ENCODE measurements at regions not wholly inside any gene's neighbourhood (a gene's known extent, or its start where the extent isn't known, plus 50 kb on each side); places are given as distances from the start of the nearest gene placed in this dataset.
"Not testable (repeated sequence)": the region's sequence is repeated elsewhere in the genome, so short reads cannot be mapped to it uniquely, and the experiment has no call there.

GRCh38 chr3:176310641-176311040 is 886.6 kb downstream of the TBL1XR1 start:
- no peak for DNase-seq

DNA sequence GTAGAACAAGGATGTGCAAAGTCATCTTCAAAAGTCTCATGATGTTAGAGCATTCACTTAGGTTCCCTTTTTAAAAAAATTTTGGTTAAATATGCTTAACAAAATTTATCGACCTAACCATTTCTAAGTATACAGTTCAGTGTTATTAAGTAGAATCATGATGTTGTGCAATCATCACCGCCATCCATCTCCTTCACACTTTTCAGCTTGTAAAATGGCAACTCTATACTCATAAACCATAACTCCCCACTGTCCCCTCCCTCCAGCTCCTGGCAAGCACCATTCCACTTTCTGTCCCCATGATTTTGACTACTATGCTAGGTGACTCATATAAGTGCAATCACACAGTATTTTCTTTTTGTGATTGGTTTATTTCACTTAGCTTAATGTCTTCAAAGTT is 895.0 kb downstream of the TBL1XR1 start:
- DNase-seq, result no peak

GRCh38 chr3:176296066-176296597 is 901.1 kb downstream of the TBL1XR1 start:
- no peak for DNase-seq

- DNase-seq, result no peak
Measured at GRCh38 chr3:176293276-176293675, 904.0 kb downstream of the TBL1XR1 start.

- DNase-seq, result no peak
Measured at GRCh38 chr3:176286476-176287085, 910.7 kb downstream of the TBL1XR1 start.

- DNase-seq, result no peak
Measured at GRCh38 chr3:176275538-176275937, 921.7 kb downstream of the TBL1XR1 start.

DNA sequence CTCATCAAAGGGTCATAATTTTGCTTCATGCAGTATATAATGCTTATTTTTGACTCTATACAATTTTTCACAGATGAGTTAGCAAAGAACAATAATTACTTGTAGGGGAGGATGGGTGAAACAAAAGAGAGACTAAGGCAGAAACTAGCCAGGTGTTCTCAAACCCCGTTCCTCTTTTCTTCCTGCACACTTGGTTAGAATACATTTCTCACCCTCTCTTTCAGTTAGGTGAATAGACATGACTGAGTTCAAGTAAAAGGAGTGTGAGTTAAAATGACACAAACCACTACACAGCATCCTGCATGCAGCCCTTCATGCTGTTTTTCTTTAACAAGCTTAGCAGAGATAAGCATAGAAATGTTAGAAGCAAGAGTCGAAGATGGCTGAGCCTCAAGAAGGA is 922.2 kb downstream of the TBL1XR1 start:
- no peak for DNase-seq

- DNase-seq, result peak; percentile 99
Measured at GRCh38 chr3:176274161-176274560, 923.1 kb downstream of the TBL1XR1 start.

DNA sequence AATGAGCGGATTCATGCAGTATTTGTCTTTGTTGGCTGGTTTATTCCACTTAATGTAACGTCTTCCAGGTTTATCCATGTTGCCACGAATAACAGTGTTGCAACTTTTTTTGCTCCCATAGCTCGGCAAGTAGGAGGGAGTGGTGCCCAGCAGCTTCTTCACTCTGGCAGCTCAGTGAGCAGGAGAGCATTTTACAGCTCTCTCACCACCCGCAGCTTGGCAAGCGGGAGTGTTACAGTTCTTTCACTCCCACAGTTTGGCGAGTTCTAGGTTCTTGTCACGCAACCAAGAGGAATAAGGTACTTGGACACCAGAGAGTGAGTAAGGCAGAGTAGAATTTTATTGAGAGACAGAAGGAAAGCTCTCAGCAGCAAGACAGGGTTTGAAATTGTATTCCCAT is 935.2 kb downstream of the TBL1XR1 start:
- DNase-seq, result no peak

GRCh38 chr3:176247191-176247590 is 950.1 kb downstream of the TBL1XR1 start:
- no peak for DNase-seq

GRCh38 chr3:176219970-176220369 is 977.3 kb downstream of the TBL1XR1 start:
- no peak for DNase-seq

DNA sequence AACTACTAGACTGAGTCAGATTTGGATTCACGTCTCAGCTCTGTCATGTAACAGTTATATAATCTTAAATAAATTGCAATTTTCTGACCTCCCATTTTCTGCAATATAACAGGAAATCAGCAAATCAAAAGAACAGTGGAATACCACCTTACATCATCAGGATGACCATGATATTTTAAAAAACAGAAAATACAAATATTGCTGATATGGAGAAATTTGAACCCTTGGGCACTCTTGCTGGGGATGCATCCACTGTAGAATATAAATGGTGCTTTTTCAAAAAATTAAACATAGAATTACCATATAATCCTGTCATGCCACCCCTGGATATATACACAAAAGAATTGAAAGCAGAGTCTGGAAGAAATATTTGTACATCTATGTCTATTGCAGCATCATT is 982.5 kb downstream of the TBL1XR1 start:
- DNase-seq, result no peak

GRCh38 chr3:176213314-176213713 is 984.0 kb downstream of the TBL1XR1 start:
- DNase-seq, result not testable (repeated sequence)

- no peak for DNase-seq
Measured at GRCh38 chr3:176208915-176209314, 988.4 kb downstream of the TBL1XR1 start.

- no peak for DNase-seq
Measured at GRCh38 chr3:176208283-176208682, 989.0 kb downstream of the TBL1XR1 start.

- DNase-seq, result no peak
Measured at GRCh38 chr3:176206809-176207208, 990.5 kb downstream of the TBL1XR1 start.

DNA sequence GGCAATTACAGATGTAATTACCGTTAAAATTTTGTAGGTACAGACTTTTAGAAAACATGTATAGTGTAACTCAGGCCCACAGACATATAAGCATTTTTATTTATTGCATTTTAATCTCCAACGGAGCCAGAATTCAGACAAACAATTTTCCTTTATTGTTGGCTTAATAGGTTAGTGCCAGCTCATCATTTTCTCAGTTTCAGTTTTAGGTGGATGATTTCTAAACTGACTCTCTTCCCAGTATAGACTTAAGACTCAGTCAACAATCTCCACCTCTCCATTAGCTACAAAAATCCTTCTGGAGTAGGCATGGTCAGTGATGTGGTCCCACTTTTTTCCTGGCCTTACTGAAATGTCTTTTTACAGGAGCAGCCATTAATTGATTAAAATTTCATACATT is 994.6 kb downstream of the TBL1XR1 start:
- DNase-seq, result no peak

GRCh38 chr3:176193032-176193730 is 1004.1 kb downstream of the TBL1XR1 start:
- DNase-seq, result no peak

DNA sequence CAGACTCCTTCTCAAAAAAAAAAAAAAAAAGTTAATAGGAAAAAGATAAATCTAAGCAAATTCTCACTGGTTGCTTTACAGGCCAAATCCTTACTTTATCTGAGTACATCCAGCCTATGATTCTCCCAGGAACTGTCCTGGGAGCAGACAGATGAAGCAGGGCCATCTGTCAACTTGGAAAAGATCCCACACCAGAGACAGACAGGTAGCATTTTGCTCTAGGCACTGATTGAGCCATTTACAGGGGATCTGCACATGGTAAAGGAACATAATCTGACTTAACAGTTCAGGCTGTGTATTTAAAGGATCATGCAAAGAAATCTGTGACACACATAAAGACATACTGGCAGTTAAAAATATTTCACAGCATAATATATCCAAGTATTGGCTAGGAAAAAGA is 1006.5 kb downstream of the TBL1XR1 start:
- DNase-seq, result no peak

- DNase-seq, result no peak
Measured at GRCh38 chr3:176183181-176183580, 1014.1 kb downstream of the TBL1XR1 start.

DNA sequence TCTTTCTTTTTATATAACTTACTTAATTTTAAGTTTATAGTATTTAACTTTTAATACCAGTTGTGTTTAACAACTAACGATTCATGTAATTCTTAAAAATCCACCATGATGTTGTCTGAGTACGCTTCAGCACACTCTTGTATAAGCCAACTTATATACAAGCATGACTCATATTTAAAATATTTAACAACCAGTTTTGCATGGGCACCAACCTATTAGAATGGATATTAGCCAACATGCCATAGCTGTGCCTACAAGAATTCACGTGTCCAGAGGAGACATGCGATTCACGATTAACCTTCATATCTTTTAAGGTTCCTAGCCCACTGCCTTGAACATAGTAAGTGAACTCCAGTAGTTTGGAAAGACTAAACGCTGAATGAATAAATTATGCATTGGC is 1023.2 kb downstream of the TBL1XR1 start:
- no peak for DNase-seq

DNA sequence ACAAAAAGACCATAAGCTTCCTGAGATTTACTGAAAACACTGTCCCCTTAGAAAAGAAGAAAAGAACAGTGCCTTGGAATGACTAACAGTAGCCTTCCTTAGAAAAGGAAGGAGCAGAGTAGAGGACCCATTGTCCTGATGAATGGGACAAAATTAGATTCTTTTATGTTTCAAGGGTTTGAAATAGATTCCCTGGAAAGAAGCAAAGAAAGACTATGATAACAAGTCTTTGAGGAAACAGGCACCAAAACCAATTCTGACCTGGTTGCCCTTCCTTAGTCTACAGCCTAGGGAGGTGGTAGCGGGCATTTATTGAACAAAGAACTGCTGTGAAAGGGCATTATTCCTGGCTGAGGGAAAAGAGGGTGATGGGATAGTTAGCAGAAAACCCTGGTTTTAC is 1024.8 kb downstream of the TBL1XR1 start:
- DNase-seq, result no peak

DNA sequence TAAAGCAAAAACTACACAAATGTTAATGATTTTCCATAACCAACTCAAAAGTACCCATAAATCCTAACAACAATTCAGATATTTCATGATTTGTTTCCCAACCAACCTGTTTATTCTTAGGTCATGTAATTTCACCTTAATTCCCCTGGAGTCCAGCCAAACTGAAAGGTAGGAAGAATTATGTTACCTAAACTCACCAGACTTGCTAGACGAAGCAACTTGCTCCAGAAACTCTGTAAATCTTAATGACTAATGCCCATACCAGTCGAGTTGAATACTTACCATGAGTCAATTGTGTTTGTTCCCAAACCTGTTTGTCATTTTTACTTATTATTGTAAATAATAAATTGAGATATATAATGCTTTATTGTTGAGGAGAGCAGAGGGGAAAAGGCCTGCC is 1030.0 kb downstream of the TBL1XR1 start:
- peak; percentile 44 for DNase-seq

DNA sequence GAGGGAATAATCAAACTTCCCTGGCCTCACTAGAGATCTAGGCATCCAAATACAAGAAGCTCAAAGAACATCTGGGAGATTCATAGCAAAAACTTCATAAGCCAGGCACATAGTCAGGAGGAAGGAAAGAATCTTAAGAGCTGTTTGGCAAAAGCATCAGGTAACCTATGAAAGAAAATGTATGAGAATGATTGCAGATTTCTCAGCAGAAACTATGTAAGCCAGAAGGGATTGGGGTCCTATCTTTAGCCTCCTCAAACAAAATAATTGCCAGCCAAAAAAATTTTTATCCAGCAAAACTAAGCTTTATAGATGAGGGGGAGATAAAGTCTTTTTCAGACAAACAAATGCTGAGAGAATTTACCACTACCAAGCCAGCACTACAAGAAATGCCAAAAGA is 1036.3 kb downstream of the TBL1XR1 start:
- no peak for DNase-seq

- no peak for DNase-seq
Measured at GRCh38 chr3:176159796-176160195, 1037.5 kb downstream of the TBL1XR1 start.
